DOHH2 (cell line): ENCODE measurements at regions not wholly inside any gene's neighbourhood (a gene's known extent, or its start where the extent isn't known, plus 50 kb on each side); places are given as distances from the start of the nearest gene placed in this dataset.

Experiments used
- CTCF ChIP-seq: fragments of 200-600 bp; sonication (generic); IDR thresholded peaks from one replicate; pipeline ENCODE4 v1.5.1; 2014; ENCODE audit warnings: antibody characterized with exemption, mild to moderate bottlenecking, low read depth, low read length; ENCODE audit not compliant: poor library complexity, severe bottlenecking
- EZH2phosphoT487 ChIP-seq: fragments of 200-600 bp; sonication (generic); IDR thresholded peaks from 2 replicates; pipeline ENCODE4 v1.6.1; 2017; ENCODE audit warnings: borderline replicate concordance, mild to moderate bottlenecking, antibody characterized with exemption, low read length, moderate library complexity, mixed read lengths

- TF ChIP-seq EZH2phosphoT487 (no peak), CTCF (no peak)
These were observed 194.5 kb upstream of the CDYL start for GRCh38 chr6:4581468-4582385.
